ENCODE measurements at regions not wholly inside any gene's neighbourhood (a gene's known extent, or its start where the extent isn't known, plus 50 kb on each side); places are given as distances from the start of the nearest gene placed in this dataset.

GRCh38 chr7:18081617-18082016, 54.0 kb upstream of the PRPS1L1 start:
- ChIA-PET CTCF (no interaction called here), POLR2A (ENCODE audit: unreplicated experiment) (no interaction called here)
- H4K8ac ChIP-seq (ENCODE audit: low read depth in 2 of 2, low read length in 2 of 2): no peak overlapping the region
- no peaks in the 10 kb centered on the region for H4K20me1 ChIP-seq (ENCODE audit: insufficient read depth, low read length)
- no peak overlapping the region for H2BK120ac ChIP-seq (ENCODE audit: low read depth, low read length)
- H3K9ac ChIP-seq (ENCODE audit: low read depth, low read length): no peak overlapping the region
- no peak overlapping the region for H3K18ac ChIP-seq (ENCODE audit: low read depth, low read length)
- no peak overlapping the region for H3K27ac ChIP-seq (ENCODE audit: insufficient read depth, low read length)
- H3K56ac ChIP-seq (ENCODE audit: extremely low read depth, insufficient read depth, low read length): no peak overlapping the region
- peaks cover 7% of the 10 kb centered on the region for H3K9me3 ChIP-seq (ENCODE audit: control insufficient read depth, insufficient read depth, low read length)
- no peak overlapping the region for H2BK15ac ChIP-seq (ENCODE audit: low read depth, low read length)
- H4K5ac ChIP-seq (ENCODE audit: low read depth, low read length): no peak overlapping the region
- H3K36me3 ChIP-seq (ENCODE audit: control insufficient read depth, insufficient read depth, low read length): no peaks in the 10 kb centered on the region
- no peak overlapping the region for H3K4me3 ChIP-seq (ENCODE audit: insufficient read depth, low read depth, low read length)
- peaks cover 8% of the 10 kb centered on the region for H3K27me3 ChIP-seq (ENCODE audit: control insufficient read depth, insufficient read depth, low read length)
- no peak for DNase-seq
- H3K23ac ChIP-seq (ENCODE audit: low read depth, low read length): no peak overlapping the region
- H2BK5ac ChIP-seq (ENCODE audit: low read depth, low read length, poor library complexity, severe bottlenecking): no peak overlapping the region
- H3K4me1 ChIP-seq (ENCODE audit: control insufficient read depth, insufficient read depth, low read length): no peaks in the 10 kb centered on the region
- ATAC-seq (ENCODE audit: low read depth): no peak
- H2AFZ ChIP-seq (replicated peaks; ENCODE audit: low read length, poor library complexity): no peak overlapping the region
- H3K4me2 ChIP-seq (ENCODE audit: low read depth, low read length): no peak overlapping the region
- H3K4ac ChIP-seq (ENCODE audit: low read depth, low read length): no peak overlapping the region
- in situ Hi-C loops (cut with MboI; ENCODE audit: low sequenced_read_pairs) (no loop called here), dilution Hi-C loops (cut with HindIII; ENCODE audit: low sequenced_read_pairs, unreplicated experiment) (no loop called here), intact Hi-C loops (cut with micrococcal nuclease) (no loop called here)
- H3K14ac ChIP-seq (replicated peaks; ENCODE audit: low read depth, low read length): no peak overlapping the region
- no peaks in the 10 kb centered on the region for H3K79me1 ChIP-seq (ENCODE audit: low read depth in 1 of 2, low read length in 2 of 2)
- H2AK5ac ChIP-seq (ENCODE audit: low read depth, low read length): no peak overlapping the region
- no peak overlapping the region for H4K91ac ChIP-seq (ENCODE audit: insufficient read depth, low read depth, low read length)
- no peaks in the 10 kb centered on the region for H3K9me1 ChIP-seq (ENCODE audit: insufficient read depth, low read length)
- TF ChIP-seq POLR2A (IDR thresholded peaks at IDR 0.05; ENCODE audit: low read depth, low read length) (no peak), CEBPB (IDR thresholded peaks at IDR 0.05; ENCODE audit: low read depth, low read length) (no peak), RCOR1 (IDR thresholded peaks at IDR 0.05; ENCODE audit: insufficient replicate concordance, low read length) (no peak), SMC3 (IDR thresholded peaks at IDR 0.05; ENCODE audit: low read depth, low read length) (no peak), RAD21 (IDR thresholded peaks at IDR 0.05; ENCODE audit: low read length) (no peak), MAFK (IDR thresholded peaks at IDR 0.05; ENCODE audit: low read depth, low read length) (no peak), NFE2L2 (IDR thresholded peaks at IDR 0.05; ENCODE audit: low read depth, low read length) (no peak), MXI1 (IDR thresholded peaks at IDR 0.05; ENCODE audit: borderline replicate concordance, low read depth, low read length) (no peak), CHD1 (IDR thresholded peaks at IDR 0.05; ENCODE audit: low read depth, low read length) (no peak), RFX5 (IDR thresholded peaks at IDR 0.05; ENCODE audit: low read depth, low read length) (no peak), MAZ (IDR thresholded peaks at IDR 0.05; ENCODE audit: borderline replicate concordance, low read depth, low read length) (no peak), FOS (IDR thresholded peaks at IDR 0.05; ENCODE audit: low read depth, low read length) (no peak), BHLHE40 (IDR thresholded peaks at IDR 0.05; ENCODE audit: low read depth, low read length) (no peak)
- TF ChIP-seq, protein P1, sequence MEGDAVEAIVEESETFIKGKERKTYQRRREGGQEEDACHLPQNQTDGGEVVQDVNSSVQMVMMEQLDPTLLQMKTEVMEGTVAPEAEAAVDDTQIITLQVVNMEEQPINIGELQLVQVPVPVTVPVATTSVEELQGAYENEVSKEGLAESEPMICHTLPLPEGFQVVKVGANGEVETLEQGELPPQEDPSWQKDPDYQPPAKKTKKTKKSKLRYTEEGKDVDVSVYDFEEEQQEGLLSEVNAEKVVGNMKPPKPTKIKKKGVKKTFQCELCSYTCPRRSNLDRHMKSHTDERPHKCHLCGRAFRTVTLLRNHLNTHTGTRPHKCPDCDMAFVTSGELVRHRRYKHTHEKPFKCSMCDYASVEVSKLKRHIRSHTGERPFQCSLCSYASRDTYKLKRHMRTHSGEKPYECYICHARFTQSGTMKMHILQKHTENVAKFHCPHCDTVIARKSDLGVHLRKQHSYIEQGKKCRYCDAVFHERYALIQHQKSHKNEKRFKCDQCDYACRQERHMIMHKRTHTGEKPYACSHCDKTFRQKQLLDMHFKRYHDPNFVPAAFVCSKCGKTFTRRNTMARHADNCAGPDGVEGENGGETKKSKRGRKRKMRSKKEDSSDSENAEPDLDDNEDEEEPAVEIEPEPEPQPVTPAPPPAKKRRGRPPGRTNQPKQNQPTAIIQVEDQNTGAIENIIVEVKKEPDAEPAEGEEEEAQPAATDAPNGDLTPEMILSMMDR (conservative IDR thresholded peaks at IDR 0.05; ENCODE audit: low read depth, low read length): no peak
- TF ChIP-seq, protein P2, sequence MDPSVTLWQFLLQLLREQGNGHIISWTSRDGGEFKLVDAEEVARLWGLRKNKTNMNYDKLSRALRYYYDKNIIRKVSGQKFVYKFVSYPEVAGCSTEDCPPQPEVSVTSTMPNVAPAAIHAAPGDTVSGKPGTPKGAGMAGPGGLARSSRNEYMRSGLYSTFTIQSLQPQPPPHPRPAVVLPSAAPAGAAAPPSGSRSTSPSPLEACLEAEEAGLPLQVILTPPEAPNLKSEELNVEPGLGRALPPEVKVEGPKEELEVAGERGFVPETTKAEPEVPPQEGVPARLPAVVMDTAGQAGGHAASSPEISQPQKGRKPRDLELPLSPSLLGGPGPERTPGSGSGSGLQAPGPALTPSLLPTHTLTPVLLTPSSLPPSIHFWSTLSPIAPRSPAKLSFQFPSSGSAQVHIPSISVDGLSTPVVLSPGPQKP (IDR thresholded peaks at IDR 0.05; ENCODE audit: borderline replicate concordance, low read depth, low read length): no peak
- TF ChIP-seq, protein P3, sequence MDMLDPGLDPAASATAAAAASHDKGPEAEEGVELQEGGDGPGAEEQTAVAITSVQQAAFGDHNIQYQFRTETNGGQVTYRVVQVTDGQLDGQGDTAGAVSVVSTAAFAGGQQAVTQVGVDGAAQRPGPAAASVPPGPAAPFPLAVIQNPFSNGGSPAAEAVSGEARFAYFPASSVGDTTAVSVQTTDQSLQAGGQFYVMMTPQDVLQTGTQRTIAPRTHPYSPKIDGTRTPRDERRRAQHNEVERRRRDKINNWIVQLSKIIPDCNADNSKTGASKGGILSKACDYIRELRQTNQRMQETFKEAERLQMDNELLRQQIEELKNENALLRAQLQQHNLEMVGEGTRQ (IDR thresholded peaks at IDR 0.05; ENCODE audit: low read depth, low read length): no peak
- no TSS peak for BruUV-seq (replicated peaks)
- H2BK20ac ChIP-seq (ENCODE audit: low read depth, low read length): no peak overlapping the region
- no peak overlapping the region for H2AK9ac ChIP-seq (replicated peaks; ENCODE audit: low read depth, low read length, poor library complexity)

Measured in IMR-90 (cell line).